ENCODE measurements at regions not wholly inside any gene's neighbourhood (a gene's known extent, or its start where the extent isn't known, plus 50 kb on each side); places are given as distances from the start of the nearest gene placed in this dataset.

DNA sequence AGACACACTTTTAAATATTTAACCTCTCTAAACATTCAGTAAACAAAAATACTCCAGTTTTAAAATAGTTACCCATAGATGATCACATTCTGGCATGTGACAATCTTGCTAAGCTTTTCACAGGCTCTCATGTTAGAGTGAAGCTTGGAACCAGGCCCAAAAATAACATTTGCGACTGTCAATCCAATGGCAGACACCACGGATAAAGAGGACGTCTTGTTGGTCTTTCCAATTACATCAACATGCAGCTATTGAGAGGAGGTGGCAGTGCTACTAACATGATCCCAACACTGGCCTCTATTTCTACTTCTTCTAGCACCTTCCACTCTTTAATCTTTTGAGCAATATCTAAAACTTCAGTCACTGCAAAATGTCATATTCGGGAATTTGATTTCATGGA, 970.8 kb upstream of the TENM3 start:
- TF ChIP-seq, protein P1, sequence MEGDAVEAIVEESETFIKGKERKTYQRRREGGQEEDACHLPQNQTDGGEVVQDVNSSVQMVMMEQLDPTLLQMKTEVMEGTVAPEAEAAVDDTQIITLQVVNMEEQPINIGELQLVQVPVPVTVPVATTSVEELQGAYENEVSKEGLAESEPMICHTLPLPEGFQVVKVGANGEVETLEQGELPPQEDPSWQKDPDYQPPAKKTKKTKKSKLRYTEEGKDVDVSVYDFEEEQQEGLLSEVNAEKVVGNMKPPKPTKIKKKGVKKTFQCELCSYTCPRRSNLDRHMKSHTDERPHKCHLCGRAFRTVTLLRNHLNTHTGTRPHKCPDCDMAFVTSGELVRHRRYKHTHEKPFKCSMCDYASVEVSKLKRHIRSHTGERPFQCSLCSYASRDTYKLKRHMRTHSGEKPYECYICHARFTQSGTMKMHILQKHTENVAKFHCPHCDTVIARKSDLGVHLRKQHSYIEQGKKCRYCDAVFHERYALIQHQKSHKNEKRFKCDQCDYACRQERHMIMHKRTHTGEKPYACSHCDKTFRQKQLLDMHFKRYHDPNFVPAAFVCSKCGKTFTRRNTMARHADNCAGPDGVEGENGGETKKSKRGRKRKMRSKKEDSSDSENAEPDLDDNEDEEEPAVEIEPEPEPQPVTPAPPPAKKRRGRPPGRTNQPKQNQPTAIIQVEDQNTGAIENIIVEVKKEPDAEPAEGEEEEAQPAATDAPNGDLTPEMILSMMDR (IDR thresholded peaks at IDR 0.05), result no peak
- TF ChIP-seq POLR2A (IDR thresholded peaks at IDR 0.05), result no peak

Data from heart left ventricle (tissue), 13 donors.